Stomach (tissue), 4 donors: ENCODE measurements at regions not wholly inside any gene's neighbourhood (a gene's known extent, or its start where the extent isn't known, plus 50 kb on each side); places are given as distances from the start of the nearest gene placed in this dataset.

Source experiments
- EP300 ChIP-seq: sonication (generic); formaldehyde crosslinking; IDR thresholded peaks from one replicate; pipeline ENCODE4 v1.6.1; 2017; ENCODE audit warnings: antibody characterized with exemption
- POLR2A ChIP-seq, 4 donors: fragments of 450-650 bp; IDR thresholded peaks; one replicate each; pipeline ENCODE4 v1.6.1; 2016; ENCODE audit warnings: antibody characterized with exemption in 4 of 4, control low read depth in 2 of 4, mild to moderate bottlenecking in 1 of 4, moderate library complexity in 1 of 4
- POLR2AphosphoS5 ChIP-seq, 3 donors: sonication (generic); formaldehyde crosslinking; IDR thresholded peaks; one replicate each; pipeline ENCODE4 v1.6.1; 2016; ENCODE audit warnings: antibody characterized with exemption in 3 of 3
- TF ChIP-seq, protein P1 (sequence below), 7 experiments: fragments of 450-650 bp in 4 of 7; fragments of 200-600 bp in 3 of 7; sonication (generic) in 3 of 7; IDR thresholded peaks; one replicate each; pipeline ENCODE4 v1.5.1; 2016 to 2019; ENCODE audit warnings: antibody characterized with exemption in 7 of 7, control low read depth in 2 of 7, mild to moderate bottlenecking in 1 of 7

GRCh38 chr3:18562364-18563154, 137.4 kb upstream of the SATB1 start:
- TF ChIP-seq, protein P1, sequence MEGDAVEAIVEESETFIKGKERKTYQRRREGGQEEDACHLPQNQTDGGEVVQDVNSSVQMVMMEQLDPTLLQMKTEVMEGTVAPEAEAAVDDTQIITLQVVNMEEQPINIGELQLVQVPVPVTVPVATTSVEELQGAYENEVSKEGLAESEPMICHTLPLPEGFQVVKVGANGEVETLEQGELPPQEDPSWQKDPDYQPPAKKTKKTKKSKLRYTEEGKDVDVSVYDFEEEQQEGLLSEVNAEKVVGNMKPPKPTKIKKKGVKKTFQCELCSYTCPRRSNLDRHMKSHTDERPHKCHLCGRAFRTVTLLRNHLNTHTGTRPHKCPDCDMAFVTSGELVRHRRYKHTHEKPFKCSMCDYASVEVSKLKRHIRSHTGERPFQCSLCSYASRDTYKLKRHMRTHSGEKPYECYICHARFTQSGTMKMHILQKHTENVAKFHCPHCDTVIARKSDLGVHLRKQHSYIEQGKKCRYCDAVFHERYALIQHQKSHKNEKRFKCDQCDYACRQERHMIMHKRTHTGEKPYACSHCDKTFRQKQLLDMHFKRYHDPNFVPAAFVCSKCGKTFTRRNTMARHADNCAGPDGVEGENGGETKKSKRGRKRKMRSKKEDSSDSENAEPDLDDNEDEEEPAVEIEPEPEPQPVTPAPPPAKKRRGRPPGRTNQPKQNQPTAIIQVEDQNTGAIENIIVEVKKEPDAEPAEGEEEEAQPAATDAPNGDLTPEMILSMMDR (IDR thresholded peaks at IDR 0.05), result no peak
- TF ChIP-seq POLR2A (IDR thresholded peaks at IDR 0.05) (no peak), POLR2AphosphoS5 (IDR thresholded peaks at IDR 0.05) (no peak), EP300 (no peak)
